Mucosa of rectum (tissue), 2 donors: ENCODE measurements at regions not wholly inside any gene's neighbourhood (a gene's known extent, or its start where the extent isn't known, plus 50 kb on each side); places are given as distances from the start of the nearest gene placed in this dataset.
"Not testable (repeated sequence)": the region's sequence is repeated elsewhere in the genome, so short reads cannot be mapped to it uniquely, and the experiment has no call there.

Experiments used
- H3K27ac ChIP-seq, 2 donors: one replicate each; pipeline ENCODE4 v1.7.0; 2013; ENCODE audit warnings: inconsistent platforms in 2 of 2, low read depth in 2 of 2, low read length in 2 of 2
- H3K27me3 ChIP-seq, 2 donors: one replicate each; pipeline ENCODE4 v1.7.0; 2013; ENCODE audit warnings: low read length in 2 of 2; ENCODE audit not compliant: control insufficient read depth in 2 of 2, insufficient read depth in 2 of 2
- H3K36me3 ChIP-seq, 2 donors: one replicate each; pipeline ENCODE4 v1.7.0; 2013; ENCODE audit warnings: low read length in 2 of 2; ENCODE audit not compliant: control insufficient read depth in 2 of 2, insufficient read depth in 2 of 2
- H3K4me1 ChIP-seq, 2 donors: one replicate each; pipeline ENCODE4 v1.7.0; 2013; ENCODE audit warnings: low read length in 2 of 2, mild to moderate bottlenecking in 1 of 2; ENCODE audit not compliant: control insufficient read depth in 2 of 2, insufficient read depth in 2 of 2
- H3K4me3 ChIP-seq, 2 donors: one replicate each; pipeline ENCODE4 v1.7.0; 2013; ENCODE audit warnings: low read length in 2 of 2
- H3K9ac ChIP-seq, 2 donors: one replicate each; pipeline ENCODE4 v1.7.0; 2013; ENCODE audit warnings: low read length in 2 of 2, low read depth in 1 of 2, mild to moderate bottlenecking in 1 of 2
- H3K9me3 ChIP-seq, 2 donors: one replicate each; pipeline ENCODE4 v1.7.0; 2013; ENCODE audit warnings: low read length in 2 of 2; ENCODE audit not compliant: control insufficient read depth in 2 of 2
- donor health status: healthy.
- donor health status: Normal muscosa, but diverticular disease.

DNA sequence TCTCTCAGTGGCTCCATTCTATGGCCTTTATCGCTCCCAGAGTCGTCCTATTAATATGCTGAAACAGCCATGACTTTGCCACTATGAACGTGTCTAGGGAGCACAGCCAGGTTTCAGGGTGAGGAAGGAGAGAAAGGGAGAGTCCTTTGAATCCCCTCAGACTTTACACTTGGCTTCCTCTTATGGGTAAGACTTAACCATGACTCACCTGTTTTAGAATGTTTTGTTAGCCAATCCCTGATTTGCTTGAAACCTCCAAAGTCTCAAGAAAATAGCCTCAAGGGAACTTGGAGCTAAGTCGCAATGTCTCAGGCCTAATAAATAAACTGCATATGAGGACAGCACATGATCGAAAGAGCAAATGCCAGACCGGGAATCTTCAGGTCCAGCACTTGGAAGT lies 131.2 kb upstream of the RCN1 start:
- H3K9me3 ChIP-seq: no peaks in the 10 kb centered on the region
- no peak overlapping the region for H3K9ac ChIP-seq
- no peak overlapping the region for H3K4me3 ChIP-seq
- no peaks in the 10 kb centered on the region for H3K36me3 ChIP-seq
- H3K27ac ChIP-seq: no peak overlapping the region
- H3K4me1 ChIP-seq: no peaks in the 10 kb centered on the region
- H3K27me3 ChIP-seq: no peaks in the 10 kb centered on the region

- Histone ChIP-seq H3K9me3 (no peaks in the 10 kb centered on the region), H3K27ac (no peak overlapping the region), H3K4me1 (no peaks in the 10 kb centered on the region), H3K9ac (no peak overlapping the region), H3K4me3 (no peak overlapping the region), H3K27me3 (no peaks in the 10 kb centered on the region), H3K36me3 (no peaks in the 10 kb centered on the region)
Measured at GRCh38 chr11:31958076-31958735, 132.7 kb upstream of the RCN1 start.

DNA sequence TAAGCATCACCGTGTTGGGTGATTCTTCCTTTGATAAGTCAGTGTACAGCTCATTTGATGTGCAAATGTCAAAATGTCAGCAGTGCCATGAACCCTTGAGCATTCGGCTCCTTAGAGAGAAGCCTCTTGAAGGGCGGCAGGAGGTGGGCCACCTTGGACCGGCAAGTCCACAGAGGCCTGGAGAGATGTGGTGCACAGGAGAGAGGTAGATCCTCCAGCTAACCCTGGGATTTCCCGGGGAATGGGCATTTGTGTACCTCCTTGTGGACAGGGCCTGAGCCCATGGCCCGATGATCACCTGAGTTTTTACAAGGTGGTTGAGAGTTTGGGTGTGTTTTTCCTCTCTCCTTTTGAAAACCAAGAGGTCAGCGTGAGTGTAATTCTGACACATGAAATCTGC lies 133.2 kb upstream of the RCN1 start:
- H3K27ac ChIP-seq: no peak overlapping the region
- no peak overlapping the region for H3K4me3 ChIP-seq
- H3K4me1 ChIP-seq: no peaks in the 10 kb centered on the region
- no peak overlapping the region for H3K9ac ChIP-seq
- H3K9me3 ChIP-seq: no peaks in the 10 kb centered on the region
- H3K27me3 ChIP-seq: no peaks in the 10 kb centered on the region
- H3K36me3 ChIP-seq: no peaks in the 10 kb centered on the region

GRCh38 chr11:31956310-31956709 lies 134.6 kb upstream of the RCN1 start:
- Histone ChIP-seq H3K4me1 (no peaks in the 10 kb centered on the region), H3K27ac (no peak overlapping the region), H3K4me3 (no peak overlapping the region), H3K9ac (no peak overlapping the region), H3K9me3 (no peaks in the 10 kb centered on the region), H3K36me3 (no peaks in the 10 kb centered on the region), H3K27me3 (no peaks in the 10 kb centered on the region)

- no peak overlapping the region for H3K4me3 ChIP-seq
- H3K9ac ChIP-seq: no peak overlapping the region
- H3K9me3 ChIP-seq: no peaks in the 10 kb centered on the region
- H3K27ac ChIP-seq: no peak overlapping the region
- H3K4me1 ChIP-seq: no peaks in the 10 kb centered on the region
- no peaks in the 10 kb centered on the region for H3K27me3 ChIP-seq
- H3K36me3 ChIP-seq: no peaks in the 10 kb centered on the region
Measured at GRCh38 chr11:31955838-31956237, 135.0 kb upstream of the RCN1 start.

DNA sequence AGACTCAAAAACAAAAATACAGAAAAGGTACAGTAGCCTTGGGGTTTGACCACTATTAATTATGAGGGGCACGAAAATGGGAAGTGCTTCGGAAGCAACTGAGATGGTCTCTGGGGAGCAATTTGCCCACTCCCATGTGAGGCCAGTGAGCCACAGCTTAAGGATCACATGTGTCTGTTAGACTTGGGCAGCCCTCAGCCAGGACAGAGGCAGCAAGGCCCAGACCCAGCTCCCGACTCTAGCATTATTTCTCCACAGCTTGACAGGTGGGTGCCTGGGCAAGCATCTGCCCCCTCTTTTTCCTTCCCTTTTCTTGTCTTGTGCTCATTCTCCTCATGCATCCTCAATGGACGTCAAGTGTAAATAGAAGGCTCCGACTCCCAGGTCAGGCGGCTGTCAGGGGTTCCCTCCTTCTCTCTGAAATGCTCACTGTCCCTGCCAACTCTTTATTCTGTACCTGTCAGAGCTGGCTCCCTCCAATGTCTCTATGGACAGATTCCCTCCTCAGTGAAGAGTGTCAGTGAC lies 137.0 kb upstream of the RCN1 start:
- H3K9ac ChIP-seq: no peak overlapping the region
- H3K36me3 ChIP-seq: no peaks in the 10 kb centered on the region
- no peaks in the 10 kb centered on the region for H3K4me1 ChIP-seq
- H3K9me3 ChIP-seq: no peaks in the 10 kb centered on the region
- H3K4me3 ChIP-seq: no peak overlapping the region
- no peak overlapping the region for H3K27ac ChIP-seq
- no peaks in the 10 kb centered on the region for H3K27me3 ChIP-seq

DNA sequence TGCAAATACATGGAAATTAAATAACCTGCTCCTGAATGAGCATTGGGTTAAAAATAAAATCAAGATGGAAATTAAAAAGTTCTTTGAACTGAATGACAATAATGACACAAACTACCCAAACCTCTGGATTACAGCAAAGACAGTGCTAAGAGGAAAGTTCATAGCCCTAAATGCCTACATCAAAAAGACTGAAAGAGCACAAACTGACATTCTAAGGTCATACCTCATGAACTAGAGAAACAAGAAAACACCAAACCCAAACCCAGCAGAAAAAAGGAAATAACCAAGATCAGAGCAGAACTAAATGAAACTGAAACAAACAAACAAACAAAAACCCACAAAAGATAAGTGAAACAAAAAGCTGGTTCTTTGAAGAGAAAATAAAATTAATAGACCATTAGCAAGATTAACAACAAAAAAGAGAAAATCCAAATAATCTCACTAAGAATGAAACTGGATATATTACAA lies 138.6 kb upstream of the PAX6 start:
- H3K4me1 ChIP-seq, H3K9me3 ChIP-seq, H3K27ac ChIP-seq, H3K27me3 ChIP-seq, H3K36me3 ChIP-seq, H3K4me3 ChIP-seq, H3K9ac ChIP-seq: not testable (repeated sequence)

- no peaks in the 10 kb centered on the region for H3K9me3 ChIP-seq
Measured at GRCh38 chr11:31947051-31947450, 135.9 kb upstream of the PAX6 start.

GRCh38 chr11:31943056-31943780 lies 132.1 kb upstream of the PAX6 start:
- H3K9me3 ChIP-seq: no peaks in the 10 kb centered on the region
- no peaks in the 10 kb centered on the region for H3K4me1 ChIP-seq
- H3K27me3 ChIP-seq: no peaks in the 10 kb centered on the region
- no peak overlapping the region for H3K27ac ChIP-seq
- no peak overlapping the region for H3K4me3 ChIP-seq
- H3K9ac ChIP-seq: no peak overlapping the region
- H3K36me3 ChIP-seq: no peaks in the 10 kb centered on the region

More at GRCh38 chr11:31947051-31947450, 135.9 kb upstream of the PAX6 start:
- H3K36me3 ChIP-seq: no peaks in the 10 kb centered on the region
- no peaks in the 10 kb centered on the region for H3K4me1 ChIP-seq
- no peak overlapping the region for H3K9ac ChIP-seq
- H3K4me3 ChIP-seq: no peak overlapping the region
- no peak overlapping the region for H3K27ac ChIP-seq
- H3K27me3 ChIP-seq: no peaks in the 10 kb centered on the region

DNA sequence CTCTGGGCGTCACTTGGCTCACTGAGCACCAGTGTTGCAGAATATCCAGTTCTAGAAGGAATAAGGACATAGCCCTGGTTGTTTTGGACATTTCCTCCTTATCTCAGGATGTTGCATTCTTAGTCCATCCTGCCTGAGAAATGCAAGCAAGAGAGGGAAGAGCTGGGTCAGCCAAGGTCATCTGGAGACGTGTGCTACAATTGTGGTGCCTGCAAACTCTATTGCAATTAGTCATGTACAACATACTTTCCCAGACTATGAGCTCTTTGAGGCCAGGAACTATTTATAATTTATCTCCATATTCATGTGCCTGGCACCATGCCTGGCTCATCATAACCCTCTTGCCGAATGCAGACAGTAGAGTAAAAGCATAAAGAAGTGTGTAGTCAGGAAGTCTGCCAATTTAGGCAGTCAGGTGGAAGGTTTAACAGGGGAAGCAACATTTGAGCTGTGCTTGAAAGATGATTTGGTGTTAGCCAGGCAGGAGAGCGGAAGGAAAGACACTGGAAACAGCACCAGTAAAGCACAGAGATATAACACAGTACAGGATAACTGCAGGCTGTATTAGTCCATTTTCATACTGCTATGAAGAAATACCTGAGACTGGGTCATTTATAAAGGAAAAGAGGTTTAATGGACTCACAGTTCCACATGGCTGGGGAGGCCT lies 129.4 kb upstream of the PAX6 start:
- Histone ChIP-seq H3K4me1 (no peaks in the 10 kb centered on the region), H3K36me3 (no peaks in the 10 kb centered on the region), H3K9me3 (no peaks in the 10 kb centered on the region), H3K27ac (no peak overlapping the region), H3K27me3 (no peaks in the 10 kb centered on the region), H3K9ac (no peak overlapping the region), H3K4me3 (no peak overlapping the region)
